ENCODE measurements at regions not wholly inside any gene's neighbourhood (a gene's known extent, or its start where the extent isn't known, plus 50 kb on each side); places are given as distances from the start of the nearest gene placed in this dataset.

DNA sequence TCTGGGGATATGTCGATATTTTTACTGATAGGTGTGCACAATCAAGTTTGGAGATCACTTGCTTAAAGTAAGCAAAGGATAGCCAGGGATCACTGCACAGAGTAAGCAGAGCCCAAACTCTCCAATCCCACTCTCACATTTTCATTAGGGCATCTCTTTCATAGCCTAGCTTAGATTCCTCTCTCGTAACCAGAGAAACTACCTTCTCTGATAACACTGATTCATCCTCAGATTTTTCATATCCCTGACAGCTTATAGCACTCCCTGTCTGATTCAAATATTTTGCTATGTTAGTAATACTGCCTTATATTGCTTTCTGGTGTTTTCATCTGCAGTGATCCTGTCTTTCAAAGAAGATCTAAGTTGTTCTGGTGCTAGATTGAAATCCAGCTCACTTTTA lies 123.7 kb downstream of the CBLL2 start:
- no peak for DNase-seq

DNA sequence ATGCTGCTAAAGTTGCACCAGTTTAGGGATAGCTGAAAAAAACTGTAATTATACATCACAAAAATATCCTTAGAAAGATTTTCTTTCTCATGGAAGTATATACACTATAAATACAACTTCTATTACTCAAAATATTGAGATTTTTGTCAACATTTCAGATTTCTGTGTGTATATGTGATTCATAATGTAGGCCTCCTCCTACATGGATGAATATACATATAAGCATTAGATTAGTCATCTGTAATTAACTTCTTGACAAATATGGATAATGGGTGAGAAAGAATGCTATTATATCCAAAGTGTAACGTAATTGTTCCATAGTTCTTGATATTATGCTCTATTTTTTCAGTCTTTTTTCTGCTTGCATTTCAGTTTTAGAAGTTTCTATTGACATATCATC lies 124.9 kb downstream of the CBLL2 start:
- DNase-seq = no peak

DNA sequence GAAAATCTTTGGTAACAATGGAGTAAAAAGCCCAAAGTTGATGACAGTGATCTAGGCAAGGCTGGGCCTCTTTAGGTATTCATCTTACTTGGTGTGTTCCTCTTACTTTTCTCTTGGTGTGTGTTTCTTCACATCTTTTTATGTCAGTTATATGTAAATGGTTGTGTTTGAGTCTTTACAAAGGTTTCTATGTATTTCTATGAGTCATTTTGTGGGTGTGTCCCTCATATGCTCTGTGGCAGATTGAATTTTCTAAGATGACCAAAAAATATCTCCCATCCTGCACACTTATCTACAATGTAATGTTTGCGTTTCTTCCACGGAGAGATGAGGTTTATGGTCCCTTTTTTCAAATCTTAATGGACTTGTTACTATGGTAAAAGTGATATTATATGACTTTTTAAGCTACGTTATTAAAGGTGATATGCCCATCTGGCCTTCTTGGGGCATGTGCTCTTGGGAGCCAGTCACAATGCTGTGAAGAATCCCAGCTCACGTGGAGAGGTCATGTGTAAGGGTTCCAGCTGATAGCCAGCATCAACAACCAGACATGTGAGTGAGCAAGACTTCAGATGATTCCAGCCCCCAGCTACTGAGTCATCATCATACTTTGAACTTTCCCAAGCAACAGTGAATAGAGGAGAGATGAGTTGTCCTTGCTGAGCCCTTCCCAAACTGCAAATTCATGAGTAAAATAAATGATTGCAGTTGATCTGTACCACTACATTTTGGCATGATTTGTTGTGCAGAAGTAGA lies 126.9 kb downstream of the CBLL2 start:
- no peak for DNase-seq

DNA sequence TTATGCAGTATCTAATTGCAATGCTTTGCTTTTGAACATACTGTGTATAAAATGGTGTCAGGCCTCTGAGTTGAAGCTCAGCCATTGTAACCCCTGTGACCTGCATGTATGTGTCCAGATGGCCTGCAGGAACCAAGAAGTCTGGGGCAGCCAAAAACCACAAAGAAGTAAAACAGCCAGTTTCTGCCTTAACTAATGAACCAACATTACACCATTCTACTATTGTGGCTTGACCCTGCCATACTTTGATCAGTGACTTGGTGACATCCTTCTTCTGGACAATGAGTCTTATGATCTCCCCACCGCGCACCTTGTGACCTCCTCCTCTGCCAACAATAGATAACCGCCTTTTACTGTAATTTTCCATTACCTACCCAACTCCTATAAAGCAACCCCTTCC lies 131.6 kb downstream of the CBLL2 start:
- no peak for DNase-seq

DNA sequence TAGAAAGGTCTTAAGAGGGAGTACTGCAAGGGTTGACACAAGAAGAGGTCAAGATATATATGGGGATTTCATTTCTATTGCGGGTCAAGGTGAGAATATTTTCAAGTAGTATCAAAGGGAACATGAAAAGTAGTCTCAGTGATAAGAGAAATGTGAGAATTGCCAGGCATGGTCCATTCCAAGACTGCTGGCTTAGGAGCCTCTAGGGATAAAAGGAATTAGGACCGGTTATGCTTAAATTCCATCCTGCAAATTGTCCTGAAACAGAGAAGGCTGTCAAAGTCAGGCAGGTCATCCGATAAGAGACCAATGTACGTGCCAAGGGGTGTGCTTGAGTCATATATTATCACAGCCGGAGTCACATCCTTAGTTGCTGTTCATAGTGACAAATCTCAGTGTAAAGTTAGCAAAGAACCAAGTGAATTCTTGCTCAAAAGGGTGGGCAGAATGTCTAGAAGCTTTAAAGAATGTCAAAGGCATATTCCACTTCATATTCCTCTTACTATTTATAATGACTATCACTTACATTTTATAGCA lies 133.6 kb downstream of the CBLL2 start:
- no peak for DNase-seq

DNA sequence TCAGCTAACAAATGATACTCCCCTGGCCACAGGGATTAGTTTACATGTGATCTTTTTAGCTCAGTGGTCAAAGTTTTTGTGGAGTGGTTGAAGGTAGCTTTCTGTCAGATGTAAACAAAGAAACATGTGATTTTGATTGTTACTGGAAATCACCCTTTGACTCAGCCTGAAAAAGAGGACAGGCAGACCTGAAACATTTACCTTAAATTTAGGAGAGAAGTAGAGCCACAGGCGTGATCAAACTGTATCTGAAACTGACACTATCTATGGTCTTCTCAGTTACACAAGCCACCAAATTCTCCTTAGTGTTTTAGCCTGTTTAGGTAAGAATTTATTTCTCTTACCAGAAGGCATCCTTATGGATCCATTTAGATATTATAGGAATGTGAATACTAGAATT lies 136.7 kb downstream of the CBLL2 start:
- no peak for DNase-seq

DNA sequence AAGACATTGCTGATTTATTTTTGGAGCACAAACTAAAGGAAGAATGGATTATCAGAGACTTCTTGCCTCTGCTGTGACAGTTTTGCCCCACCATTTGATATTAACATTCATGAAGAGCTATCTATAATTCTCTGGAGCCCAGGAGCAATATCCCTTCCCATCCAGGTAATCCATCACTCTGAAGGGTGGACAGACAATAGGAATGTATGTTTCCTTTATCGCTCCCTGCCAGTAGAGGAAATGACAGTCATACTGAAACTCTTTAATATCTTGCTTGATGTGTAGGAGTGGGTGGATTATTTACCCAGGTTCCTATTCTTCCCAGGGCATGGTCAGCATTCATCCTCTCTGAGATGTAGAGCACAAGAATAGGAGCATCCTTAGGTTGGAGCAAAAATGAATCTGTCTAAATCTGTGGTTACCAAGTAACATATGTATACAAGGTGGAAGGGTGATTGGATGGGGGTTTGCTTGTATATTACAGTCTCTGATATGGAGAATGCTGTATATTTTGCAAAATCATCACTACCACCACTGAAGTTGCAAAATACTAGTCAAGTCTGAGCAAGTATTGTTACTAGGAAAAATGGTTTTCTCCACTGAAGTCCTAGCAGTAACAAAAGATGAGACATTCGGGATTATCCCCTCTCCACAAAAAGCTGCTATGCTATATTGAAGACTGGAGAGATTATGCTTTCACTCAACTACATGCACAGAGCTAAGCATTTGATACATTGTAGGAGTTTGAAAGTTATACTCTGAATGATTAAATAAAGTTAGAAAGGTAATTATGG lies 151.6 kb downstream of the CBLL2 start:
- no peak for DNase-seq

DNA sequence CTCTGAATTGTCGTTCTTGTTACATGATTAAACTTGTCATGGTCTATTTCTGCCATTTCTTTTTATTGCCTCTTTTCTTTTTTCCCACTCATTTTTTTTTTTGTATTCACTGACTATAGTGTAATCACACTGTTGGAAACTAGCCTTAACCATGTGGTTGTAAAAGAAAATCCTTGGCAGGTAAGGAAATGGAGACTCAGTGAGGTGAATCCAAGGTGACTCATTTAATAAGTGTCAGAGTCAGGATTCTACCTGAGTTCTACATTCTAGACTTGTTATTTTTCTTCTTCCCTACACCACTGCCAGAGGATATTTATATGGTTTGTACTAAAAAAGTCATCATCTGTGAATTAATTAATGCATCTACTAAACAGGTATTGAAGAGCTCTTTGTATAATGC lies 152.2 kb downstream of the CBLL2 start:
- DNase-seq = no peak

DNA sequence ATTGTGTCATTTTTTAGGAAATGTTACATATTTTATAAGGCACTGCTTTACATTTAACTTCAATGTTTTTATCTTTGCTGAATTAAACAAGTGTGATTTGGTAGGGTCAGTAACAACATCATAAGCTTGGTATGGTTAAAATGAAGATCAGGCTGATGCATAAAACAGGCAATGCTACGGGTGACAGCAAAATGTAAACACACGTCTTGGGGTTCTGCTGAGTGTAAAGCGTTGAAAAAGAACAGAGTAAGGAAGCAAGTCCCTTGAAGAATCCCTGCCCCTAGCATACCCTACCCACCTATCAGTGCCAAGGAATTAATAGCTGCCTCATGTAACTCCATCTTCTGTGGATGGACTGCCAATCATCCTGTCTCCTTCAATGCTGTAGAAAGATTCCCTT lies 157.0 kb downstream of the CBLL2 start:
- DNase-seq = no peak

DNA sequence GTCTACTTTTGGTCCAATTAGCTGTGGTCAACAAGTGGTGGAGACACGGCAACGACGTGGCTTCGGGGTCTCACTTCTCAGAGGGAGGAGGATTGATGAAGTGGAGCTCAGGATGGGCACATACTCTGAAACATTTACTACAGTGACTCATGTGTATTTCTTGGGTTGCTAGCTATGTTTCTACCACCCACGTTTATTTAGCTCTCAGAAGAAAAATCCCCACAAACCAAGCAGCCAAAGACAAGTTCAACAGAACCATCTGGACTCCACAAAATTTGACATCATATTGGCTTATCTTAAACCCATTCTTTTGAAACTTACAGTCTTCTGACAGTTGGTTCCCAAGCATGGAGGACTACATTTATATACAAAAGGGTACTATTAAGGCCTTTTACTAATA lies 158.0 kb downstream of the CBLL2 start:
- DNase-seq = no peak

DNA sequence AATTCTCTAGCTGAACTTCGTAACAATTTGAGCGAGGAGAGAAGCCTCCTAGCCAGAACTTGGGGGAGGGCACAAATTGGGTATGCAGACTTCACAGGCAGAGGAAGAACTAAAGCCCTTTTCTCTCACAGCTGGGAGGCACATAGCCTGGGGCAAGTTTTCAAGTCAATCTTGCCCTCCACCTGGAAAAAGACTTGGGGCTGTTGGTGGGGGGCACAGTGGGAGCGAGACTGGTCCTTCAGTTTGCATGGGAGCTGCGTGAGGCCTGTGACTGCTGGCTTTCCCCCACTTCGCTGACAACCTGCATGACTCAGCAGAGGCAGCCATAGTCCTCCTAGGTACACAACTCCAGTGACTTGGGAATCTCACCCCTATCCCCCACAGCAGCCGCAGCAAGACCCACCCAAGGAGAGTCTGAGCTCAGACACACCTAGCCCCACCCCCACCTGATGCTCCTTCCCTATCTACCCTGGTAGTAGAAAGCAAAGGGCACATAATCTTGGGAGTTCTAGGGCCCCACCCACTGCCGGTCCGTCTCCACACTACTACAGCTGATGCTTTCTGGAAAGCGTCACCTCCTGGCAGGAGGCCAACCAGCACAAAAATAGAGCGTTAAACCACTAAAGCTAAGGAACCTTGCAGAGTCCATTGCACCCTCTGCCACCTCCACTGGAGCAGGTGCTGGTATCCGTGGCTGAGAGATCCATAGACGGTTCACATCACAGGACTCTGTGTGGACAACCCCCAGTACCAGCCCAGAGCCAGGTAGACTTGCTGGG lies 160.8 kb downstream of the CBLL2 start:
- DNase-seq = no peak

DNA sequence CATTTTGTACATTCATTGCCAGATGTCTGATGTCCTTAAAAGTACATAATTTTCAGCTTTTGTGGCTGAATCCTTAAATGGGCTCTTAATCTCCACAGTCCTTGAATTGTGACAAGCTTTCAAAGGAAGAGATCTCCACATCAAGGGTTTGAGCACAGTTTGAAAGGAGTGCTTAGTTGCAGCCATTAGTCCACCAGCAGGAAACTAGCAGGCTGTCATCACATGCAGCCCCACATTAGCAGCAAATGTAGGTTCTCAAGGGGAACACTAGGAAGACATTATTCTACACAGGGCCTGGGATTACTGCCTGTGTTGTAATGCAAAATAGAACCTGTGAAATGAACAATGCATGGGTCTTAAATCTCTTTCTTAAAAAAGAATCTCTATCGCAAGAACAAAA lies 173.2 kb downstream of the CBLL2 start:
- no peak for DNase-seq

DNA sequence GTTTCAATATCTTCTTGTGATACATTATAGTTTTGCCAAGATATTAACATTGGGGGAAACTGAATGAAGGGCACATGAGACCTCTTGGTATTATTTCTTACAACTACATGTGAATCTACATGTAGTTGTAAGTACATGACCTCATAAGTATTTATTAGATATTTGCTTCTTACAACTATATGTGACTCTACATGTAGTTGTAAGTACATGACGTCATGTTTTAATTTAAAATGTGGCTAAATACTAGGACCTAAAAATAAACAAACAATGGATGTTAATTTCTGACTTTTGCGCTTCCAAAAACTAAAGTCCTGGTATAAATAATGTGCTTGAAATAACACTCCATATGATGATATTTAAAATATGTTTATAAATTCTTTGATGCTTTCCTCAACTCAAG lies 190.2 kb downstream of the CBLL2 start:
- no peak for DNase-seq

DNA sequence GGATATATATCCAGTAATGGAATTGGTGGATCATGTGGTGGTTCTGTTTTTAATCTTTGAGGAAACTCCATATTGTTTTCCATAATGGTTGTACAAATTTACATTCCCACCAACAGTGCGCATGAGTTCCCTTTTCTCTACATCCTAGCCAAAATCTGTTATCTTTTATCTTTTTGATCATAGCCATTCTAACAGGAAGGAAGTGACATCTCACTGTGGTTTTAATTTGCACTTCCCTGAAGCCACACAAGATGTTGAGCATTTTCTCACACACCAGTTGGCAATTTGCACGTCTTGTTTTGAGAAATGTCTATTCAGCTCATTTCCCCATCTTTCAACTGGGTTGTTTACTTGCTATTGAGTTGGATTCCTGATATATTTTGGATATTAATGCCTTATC lies 194.9 kb downstream of the CBLL2 start:
- DNase-seq = no peak

DNA sequence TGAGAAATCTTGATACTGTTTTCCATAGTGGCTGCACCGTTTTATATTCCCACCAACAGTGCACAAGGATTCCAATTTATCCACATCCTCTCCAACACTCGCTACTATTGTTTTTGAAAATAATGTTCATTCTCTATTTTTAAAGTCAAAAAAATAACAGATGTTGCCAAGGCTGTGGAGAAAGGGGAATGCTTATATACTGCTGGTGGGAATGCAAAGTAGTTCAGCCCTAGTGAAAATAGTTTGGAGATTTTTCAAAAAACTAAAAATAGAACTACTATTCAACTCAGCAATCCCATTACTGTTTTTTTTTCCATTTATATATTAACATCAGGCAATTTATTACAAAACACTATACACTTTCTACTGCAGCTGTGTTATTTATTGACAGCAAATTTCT lies 208.7 kb downstream of the CBLL2 start:
- DNase-seq = no peak

DNA sequence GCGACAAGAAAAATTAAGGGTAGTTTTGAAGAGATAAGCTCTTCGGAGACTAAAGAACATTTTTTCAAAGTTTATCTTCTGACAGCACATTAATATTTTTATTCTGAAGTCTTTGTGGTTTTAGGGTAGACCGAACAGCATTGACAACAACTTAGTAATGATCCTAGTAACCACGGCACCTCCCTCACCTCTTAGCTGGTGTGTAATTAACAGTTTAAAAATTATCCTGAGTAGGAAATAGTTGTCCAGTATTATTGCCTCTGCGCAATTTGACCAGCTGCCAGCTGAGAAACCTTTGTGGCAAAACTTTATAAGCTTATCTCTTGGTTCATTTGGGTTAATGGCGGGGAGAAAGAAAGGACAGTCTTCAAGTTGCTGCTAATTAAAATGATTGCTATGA lies 213.6 kb downstream of the CBLL2 start:
- no peak for DNase-seq

DNA sequence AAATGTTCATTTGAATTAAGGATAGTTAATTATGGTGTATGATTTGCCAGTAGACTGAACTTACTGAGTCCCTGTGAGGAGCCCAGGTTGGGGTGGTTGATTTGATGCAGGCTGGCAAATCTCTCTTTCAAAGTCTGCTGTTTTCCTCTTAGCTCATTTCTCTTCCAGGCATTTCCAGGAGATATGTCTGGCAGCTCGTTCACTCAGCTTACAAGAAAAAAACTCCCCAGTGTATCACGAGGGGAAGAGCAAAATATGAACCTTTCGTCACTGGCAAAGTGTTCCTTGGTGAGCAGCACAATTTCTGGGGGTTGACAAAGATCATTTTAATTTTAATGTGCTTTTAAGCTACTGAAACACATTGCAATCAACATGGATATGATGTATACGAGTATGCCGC lies 244.2 kb downstream of the CBLL2 start:
- no peak for DNase-seq

DNA sequence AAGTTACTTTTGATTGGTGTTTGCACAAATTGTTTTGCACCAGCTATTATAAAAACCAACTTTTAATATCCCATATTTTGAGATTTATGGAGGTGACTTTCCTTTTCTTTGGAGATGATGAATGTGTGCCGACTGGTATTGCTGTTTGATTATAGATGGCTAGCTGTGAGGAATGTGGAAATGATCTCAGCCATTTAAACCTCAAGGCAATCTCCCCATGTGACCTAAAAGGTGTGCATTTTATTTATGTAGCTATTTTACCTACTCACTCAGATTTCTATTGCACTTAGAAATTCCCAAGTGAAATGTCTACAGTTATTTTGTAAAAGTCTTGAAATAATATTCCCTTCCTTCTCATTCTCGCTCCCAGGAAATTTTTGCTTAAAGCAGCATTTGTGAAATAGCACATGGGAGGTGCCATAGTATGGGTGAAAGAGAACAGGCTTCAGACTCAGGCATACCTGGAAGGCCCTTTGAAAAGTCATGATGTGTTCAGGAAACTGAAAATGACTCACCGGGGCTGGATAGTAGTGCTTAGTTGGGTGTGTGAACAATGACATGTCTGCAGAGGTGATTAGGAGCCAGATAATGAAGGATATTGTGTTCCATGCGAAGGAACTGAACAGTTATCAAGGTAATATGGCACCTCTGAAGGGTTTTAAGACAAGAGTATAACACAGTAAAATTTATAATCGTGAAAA lies 247.6 kb downstream of the CBLL2 start:
- DNase-seq = no peak

DNA sequence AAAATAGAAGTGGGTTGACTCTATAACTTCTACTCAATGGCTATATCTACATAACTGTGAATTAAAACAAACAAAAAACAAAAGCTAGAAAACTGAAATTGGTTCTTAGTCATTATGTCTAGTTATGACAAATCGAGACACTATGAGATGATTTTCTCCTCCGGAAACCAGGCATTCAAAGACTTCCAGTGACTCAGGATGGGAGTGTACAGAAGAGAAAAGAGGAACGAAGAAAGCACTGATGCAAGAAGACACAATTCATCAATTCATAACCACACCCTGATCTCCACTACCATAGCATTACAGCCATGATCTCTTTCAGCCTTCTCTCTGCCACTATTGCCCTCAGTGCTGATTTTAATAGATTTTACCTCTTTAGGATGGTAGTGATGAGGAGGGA lies 253.6 kb downstream of the CBLL2 start:
- no peak for DNase-seq

DNA sequence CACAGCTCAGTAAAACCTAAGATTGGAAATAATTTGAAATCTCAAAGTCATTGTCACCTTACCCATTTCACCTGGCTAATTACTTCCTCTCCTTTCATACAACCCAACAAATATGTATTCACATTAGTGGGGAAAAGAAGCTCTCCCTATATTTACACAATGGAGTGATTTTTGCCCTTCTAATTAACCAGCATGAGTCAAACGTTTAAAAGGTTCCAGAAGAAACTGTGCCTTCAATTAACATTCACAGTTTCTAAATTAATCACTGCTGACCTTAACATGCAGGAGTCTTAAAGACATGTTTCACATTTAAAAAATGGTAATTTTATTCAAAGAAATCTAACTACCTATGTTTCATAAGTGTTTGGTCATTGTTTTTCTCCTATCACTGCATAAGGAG lies 254.6 kb downstream of the CBLL2 start:
- DNase-seq = no peak

DNA sequence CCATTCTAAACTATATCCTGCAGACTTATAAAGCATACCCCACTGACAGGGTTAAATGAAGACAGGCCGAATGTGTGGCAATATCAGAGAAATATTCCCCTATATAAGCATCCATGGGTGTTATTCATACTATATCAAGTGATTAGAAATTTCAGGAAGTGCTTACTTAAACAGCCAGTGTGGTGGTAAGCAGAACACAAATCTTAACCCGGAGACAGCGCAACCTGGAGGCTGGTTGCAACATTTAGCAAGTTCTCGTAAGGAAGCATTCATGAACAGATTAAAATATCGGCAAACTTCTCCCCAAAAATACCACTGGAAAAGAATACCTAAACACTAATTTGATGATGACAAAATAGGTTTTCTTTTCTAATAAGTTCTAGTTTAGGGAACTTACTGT lies 261.2 kb downstream of the CBLL2 start:
- DNase-seq = no peak

DNA sequence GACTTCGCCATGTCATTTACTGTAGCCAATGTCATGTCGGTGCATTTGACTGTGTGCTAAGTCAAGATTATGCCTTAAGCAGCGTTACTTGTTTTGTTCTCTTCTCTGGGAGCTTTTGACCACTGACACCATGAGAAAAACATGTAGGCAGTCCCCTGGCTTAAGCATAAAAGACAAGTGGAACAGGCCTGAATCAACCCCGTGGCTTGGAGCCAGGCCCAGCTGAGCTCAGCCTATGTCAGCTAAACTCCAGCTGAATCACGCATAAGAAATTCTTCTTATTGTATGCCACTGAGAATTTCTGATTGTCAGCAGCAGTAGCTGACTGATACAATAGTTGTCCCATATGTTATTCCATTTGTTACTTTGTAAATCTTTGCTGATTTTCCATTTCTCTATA lies 261.9 kb downstream of the CBLL2 start:
- peak in 1 of 2 experiments; percentile 31 for DNase-seq

DNA sequence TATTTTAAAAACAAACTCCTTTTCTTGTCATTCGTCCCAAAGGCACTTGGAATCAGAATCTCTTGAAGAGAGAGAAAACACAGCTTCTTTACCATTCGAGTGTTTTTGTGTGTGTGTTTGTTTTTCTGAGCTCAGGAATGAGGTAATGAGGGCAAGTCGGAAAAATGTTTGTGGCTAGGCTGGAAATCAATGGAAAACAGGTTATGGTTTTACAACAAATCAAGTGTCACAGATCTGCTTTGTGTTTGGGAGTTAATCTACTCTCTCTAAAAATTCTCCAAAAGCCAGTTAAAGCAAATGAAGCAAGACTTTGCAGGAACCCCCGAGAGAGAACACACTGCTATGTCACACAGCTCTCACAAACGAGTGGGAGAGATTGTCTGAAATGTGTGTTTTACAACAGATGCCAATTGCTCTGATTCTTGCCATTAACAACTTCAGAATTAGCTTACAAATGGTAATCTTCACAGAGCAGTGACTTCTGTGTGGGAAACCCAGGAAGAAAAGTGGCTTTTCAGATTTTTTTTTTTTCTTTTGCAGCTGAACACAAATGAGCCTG lies 264.1 kb downstream of the CBLL2 start:
- DNase-seq = no peak

Measured in NCI-H446 (cell line).